HG02938 (cell line): ENCODE measurements at regions not wholly inside any gene's neighbourhood (a gene's known extent, or its start where the extent isn't known, plus 50 kb on each side); places are given as distances from the start of the nearest gene placed in this dataset.

Source experiments
- ATAC-seq: cut with Tn5 transposase; IDR thresholded peaks from one replicate; pipeline ENCODE4 v1.9.1; 2021; ENCODE audit warnings: mild to moderate bottlenecking, moderate library complexity; ENCODE audit not compliant: unreplicated experiment

DNA sequence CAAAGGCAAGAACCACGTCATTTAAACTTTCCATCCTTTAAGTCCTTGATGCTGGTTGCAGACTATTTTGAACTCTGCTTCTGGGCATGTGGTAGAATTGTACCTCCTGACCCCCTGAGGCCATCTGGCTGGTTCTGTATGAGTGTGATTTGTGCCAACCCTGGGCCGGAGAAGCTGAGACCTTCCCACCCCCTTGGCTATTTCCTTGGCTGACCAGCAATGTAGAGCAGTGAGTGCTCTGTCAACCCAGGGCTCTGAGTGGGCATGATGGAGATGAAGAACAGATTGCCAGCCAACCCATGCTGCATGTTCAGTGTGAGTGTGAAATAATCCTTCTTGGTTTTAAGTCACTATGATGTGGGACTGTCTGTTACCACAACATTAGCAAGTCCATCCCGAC is 82.1 kb upstream of the RASGRP1 start:
- ATAC-seq: no peak

DNA sequence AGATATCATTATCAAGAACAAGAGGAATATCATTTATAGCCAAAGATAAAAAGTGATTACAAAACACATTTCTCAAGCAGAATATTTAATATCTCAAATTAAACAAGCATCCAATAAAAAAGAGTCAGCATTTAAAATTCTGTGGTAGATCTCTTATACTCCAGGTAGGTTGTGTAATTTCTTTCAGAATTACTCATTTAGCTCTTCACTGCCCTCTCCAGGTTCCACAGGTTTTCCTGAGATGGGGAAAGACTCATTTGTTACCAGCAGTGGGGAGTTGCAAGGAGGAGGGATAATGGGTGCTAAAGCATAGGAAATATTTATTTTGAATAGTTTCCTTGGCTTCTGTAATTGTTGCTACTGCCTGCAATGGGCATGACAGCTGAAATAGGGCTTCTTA is 83.1 kb upstream of the RASGRP1 start:
- ATAC-seq: no peak

DNA sequence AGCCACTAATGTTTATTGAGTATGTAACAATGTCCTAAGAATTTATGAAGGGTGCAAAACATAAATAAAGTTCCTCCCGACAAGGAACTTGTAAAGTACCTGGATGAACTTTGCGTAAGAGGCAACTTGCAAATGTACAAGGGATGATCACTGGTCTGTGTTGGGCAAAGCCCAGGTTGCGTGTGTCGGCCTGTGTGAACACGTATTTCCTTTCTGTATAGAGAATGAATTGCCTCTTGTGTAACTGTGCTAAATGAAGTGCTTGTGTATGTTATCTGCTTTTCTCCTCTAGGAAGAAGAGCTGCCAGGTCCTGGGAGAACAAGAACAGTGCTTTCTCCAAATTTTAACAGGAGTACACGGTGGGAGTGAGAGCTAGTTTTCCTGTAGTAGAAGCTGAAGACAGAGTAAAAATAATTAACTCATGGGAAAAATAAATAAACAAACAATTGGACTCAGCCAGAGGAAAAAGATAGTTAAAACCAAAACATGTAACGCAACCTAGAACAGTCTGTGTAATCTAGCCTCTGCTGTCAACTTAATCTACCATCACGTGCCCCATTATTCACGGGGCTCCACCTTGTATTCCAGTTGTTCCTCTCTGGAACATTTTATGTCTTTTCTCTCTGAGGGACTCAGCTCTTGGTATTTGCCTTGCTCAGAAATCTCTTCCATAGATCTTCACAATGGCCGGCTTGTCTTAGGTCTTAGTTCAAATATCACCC is 83.7 kb upstream of the RASGRP1 start:
- no peak for ATAC-seq

DNA sequence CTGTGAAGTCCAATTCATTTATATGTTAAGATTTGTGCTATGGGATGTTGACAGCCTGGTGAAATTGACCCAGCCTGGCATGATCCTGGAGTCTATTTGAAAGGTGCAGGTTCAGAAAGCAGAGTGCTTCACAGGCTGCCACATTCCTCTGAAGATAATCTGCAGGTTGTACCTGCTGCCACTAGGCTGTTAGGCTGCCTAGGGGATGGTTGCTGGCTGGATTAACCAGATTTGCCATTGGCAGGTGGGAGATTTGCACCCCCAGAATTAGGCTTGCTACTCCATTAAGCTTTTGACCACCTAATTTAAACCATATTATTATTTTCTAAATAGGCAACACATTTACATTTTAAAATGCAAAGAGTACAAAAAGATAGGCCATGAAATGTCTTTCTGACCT is 85.8 kb upstream of the RASGRP1 start:
- no peak for ATAC-seq

DNA sequence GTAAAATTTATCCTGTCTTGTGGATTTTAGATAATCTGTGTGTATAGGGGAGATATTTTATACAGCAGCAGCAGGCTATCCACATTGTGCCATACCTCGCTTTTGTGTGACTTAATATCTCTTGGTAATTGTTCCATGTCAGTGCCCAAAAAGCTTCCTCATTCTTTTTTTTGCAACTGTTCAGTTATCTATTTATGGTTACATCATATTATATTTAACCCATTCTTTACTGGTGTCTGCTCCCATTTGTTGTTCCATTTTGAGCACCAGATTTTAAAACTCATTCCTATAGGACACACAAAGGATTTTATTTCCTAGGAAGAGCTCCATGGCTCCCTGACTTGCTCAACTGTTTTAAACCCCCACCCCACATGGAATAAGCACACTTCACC is 86.3 kb upstream of the RASGRP1 start:
- ATAC-seq: no peak

DNA sequence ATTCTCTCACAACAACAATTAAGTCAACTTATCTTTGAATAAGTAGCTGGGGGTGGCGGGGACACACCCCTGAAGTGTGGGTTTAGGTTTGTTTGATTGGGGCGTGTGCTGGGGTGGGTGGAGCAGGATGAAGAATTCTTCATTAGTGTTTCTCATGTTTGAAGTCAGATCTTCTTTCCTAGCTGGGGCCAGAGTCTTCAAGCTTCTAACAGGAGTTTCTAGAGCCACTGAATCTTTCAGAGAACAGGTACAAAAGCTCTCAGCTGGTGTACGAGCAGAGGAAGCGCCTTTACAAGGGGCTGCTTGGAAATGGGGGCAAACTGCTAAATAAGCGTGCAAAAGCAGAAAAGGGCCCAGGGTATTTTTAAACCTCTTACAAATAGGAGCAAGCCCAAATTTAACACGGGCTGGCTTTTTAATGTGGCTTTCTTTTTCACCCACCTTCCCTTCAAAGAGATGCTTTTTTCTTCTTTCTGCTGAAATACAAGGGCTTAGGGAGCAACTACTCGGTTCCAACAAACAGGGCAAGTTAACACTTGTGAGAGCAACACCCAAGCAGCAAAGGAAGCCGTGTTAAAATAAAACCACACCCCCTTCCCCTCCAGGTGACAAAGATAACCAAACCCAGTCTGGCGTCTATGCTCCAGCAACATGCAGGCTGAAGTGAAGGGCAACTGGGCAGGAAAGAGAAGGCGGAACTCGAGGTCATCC is 86.9 kb upstream of the RASGRP1 start:
- peak; percentile 43 for ATAC-seq

DNA sequence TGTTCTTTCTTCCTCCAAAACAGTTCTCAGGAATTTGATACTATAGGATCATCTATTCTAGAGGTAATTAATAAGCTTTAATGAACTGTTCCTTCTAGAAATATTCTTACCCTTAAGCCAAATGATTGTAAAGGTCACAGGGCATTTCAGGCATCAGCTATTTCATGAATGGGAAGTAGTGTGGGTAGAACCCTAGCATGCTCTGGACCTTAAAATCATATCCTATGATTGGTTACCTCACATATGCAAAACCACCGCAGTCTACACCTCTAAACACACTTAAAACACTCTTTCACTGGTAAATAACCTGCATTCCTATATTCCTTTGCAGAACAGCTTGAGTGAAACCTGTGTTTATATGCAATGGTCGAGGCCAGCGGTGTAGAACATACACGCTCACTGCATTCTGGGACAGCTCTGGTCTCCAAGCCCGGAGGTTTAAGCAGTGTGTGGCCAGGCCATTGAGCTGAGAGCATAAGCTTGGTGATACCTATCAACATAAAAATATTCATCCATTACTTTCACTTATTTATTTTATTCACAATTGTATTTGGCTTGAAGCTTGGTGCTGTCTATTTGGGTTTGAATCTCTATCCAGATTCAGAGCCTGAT is 87.7 kb upstream of the RASGRP1 start:
- ATAC-seq: no peak

DNA sequence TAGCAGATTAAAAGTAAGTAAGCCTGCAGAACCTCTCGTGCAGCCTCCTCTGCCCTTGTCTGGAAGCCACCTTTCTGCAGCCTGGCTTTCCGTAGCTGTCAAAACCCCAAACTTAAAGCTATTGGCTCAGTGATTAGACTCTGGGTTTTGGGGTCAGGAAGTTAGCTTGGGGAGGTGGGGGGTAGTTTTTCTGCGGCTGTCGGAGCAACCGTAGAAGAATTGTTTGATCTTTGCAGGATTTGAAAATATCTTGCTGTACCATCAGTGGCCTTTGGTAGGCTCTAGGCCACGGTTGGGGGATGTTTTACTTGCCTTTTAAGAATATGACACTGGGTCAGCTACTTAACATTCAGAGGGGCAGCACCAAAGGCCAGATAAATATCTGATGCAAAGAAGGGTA is 88.4 kb upstream of the RASGRP1 start:
- no peak for ATAC-seq

DNA sequence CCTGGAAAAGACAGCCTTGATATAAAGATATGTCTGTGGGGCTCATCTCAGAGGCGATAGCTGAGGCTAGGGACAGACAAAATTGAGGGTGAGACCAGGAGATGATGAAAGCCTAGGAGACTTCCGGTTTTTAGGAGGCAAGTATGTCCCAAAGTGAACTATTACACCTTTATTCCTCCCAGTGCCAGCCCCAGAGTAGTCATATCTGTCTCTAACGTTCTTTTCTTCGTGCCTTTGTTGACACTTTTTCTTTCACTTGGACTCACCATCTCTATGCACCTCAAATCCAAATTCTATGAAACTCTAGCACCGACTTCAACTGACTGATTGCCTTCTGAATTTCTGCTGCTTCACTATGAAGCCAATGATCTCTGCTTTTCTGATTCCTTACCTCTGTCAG is 93.8 kb upstream of the RASGRP1 start:
- no peak for ATAC-seq

DNA sequence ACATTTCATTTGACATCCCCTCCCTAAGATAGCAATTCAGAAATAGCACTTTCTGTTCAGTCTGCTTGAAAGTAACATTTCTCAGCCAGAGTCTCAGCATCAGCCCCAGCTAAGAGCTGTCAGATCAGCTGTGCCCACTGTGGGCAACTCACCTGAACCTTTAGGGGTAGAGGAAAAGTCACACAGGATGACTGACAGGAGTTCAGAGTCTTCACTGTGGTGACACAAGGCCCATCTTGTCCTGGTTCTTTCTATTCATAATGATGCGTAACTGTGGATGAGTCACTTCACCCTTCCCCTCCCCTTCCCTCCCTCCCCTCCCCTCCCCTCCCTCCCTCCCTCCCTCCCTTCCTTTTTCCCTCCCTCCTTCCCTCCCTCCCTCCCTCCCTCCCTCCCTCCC is 96.1 kb upstream of the RASGRP1 start:
- no peak for ATAC-seq

DNA sequence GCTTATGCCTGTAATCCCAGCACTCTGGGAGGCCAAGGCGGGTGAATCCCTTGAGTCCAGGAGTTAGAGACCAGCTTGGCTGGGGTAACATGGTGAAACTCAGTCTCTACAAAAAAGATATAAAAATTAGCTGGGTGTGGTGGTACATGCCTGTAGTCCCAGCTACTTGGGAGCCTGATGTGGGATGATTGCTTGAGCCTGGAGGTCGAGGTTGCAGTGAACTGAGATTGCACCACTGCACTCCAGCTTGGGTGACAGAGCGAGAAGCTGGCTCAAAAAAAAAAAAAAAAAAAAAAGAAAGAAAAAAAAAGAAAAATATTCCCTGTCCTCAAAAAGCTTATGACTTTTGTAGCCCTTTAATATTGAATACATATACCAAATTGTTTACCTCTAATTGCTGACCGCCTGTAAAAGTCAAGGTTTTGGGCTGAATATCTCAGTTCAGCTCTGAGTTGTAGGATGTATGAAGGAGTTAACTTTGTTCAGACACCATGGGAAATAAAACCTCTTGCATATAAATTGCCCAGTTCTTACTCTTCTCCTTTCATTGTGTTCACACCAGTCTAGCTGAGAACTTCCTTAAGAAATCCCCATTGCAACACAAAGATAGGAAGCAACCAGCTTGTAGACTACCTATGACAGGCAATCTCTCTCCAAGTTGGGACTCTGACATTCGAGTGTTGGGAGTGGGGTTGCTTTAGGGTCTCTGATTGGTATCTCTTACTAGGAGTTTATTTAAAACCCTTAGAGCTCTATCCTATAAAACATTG is 97.6 kb upstream of the RASGRP1 start:
- ATAC-seq: no peak

DNA sequence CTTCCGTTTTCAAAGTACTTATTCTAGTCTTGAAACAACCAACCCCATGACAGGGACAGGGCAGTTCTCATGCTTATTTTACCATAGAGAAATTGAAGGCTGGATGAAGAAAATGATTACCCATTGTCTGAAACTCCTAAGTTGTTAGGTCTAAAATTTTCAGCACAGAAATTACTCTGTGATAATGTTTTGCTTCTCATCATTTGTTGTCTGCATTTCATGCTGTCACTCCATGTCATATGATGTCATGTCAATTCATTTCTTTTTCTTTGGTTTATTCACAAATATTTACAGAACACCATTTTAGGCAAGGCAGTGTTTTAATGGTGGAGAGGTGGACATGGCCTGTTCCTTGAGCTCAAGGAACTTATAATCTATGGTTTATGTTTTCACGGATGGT is 98.2 kb upstream of the RASGRP1 start:
- ATAC-seq: no peak

DNA sequence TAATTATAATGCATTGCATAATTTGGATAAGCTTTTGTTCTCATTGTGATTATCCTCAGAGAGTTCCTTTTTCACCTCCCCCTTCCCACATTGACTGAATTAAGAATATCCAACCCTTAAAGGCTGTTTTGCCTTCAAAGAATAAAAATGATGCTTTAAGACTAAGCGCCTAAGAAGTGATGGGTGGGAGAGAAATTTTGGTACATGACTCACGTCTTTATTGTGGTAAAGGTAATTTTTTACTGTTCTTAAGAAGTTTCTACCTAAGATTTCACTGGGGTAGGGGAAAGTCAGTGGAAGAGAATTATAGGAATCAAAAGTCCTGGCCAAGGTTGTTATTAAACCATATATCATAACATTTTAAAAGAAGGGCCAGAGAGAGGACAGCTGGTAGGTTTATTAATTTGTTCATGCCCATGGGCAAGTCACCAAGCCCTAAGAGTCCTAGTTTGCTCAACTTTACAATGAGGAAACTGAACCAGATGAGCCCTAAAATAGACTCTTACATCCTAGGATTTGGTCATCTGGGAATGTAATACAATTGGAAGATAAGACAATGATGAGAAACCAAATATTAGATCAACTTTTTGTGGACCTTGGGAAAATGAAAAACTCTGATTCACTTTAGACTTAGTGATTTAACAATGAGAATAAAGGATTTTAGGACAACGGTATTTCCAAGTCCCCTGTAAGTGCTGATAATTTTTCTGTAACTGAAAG is 101.1 kb upstream of the RASGRP1 start:
- ATAC-seq: no peak

DNA sequence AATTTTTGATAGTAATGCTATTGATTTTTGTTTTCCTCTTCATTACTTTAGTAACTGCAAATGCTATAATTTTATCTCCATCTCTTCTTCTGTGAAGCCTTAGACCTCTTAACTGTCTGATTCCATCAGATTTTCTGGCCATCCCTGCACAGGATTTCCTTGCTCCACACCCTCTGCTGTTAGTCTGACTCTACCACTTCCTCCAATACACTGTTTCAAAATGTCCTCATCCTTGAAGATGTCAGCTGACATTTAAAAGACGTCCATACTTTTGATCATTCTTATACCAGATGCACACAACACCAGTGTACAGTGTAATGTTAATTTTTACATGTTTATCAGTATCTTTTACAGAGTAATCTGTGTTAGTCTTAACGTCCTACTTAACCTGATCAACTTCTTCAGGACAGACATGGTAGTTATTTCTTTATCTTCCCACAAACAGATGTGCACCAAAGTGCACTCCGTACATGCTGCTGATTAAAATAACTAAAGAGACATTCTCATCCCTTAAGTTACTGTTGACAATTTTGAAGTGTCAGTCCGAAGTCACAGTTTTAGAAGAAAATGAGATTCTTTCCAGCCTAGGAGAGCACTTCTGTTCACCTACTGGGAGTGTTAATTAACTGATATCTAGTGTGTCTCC is 102.4 kb upstream of the RASGRP1 start:
- no peak for ATAC-seq

DNA sequence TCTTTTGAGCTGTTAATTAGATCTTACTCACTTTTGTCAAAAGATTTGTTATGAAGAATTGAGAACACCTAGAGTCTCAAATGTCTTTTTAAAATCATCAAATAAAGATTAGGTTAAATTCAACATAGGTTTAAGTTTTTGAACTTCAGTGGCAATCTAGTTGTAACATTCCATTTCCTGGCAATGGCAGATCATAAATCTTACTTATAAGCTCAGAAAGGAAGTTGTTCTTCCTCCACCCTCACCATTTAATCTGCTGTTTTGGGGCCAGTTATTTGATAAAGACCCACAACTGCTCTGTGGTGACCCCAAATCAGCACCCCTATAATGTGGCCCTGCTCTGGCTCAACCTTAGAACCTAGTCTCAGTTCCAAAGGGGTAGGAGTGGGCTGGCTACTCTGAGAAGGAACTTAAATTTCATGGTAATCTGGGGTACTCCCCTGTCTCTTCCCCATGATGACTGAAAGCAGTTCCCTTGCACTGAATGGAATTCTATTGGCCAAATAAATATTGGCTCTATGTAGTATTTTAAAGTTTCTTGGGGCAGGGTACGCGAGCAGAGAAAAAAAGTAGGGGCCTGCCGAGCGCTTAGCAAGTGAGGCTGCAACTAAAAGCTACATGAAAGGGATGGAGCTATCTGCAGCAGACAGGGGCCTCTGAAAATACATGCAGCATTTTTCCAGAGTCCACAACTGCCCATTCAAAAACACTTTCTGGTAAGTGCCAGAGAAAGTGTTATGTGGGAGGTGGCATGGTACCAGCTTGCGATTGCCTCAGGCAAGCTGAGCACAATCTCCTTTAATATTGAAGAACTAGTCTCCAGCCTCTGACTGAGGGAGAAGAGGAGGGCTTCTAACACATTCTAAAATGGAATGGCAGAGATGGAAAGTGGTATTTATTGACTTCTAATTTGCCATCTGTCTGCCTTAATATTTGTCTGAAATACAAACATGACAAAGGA is 103.6 kb upstream of the RASGRP1 start:
- ATAC-seq: no peak

DNA sequence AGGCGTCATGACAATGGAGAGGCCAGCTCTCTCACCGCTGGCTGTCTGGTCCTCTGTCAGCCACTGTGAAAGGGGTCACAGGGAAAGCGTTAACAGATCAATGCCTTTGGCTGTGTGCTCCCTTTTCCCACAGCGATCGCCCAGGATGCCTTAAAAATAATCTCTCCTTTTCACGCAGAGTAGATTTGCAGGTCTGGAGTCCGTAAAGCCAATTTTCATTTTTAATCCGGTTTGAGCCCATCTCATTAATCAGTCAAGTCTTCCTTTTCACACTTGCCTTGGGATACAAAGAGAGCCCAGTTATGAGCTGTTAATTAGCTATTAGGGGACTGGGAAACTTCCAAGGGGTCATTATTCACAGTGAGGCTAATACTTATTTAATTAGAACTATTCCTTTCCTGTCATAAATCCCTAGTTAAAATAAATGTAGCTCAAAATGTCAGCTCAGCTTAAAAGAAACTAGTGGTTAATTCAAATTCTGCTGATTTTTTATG is 104.3 kb upstream of the RASGRP1 start:
- no peak for ATAC-seq

DNA sequence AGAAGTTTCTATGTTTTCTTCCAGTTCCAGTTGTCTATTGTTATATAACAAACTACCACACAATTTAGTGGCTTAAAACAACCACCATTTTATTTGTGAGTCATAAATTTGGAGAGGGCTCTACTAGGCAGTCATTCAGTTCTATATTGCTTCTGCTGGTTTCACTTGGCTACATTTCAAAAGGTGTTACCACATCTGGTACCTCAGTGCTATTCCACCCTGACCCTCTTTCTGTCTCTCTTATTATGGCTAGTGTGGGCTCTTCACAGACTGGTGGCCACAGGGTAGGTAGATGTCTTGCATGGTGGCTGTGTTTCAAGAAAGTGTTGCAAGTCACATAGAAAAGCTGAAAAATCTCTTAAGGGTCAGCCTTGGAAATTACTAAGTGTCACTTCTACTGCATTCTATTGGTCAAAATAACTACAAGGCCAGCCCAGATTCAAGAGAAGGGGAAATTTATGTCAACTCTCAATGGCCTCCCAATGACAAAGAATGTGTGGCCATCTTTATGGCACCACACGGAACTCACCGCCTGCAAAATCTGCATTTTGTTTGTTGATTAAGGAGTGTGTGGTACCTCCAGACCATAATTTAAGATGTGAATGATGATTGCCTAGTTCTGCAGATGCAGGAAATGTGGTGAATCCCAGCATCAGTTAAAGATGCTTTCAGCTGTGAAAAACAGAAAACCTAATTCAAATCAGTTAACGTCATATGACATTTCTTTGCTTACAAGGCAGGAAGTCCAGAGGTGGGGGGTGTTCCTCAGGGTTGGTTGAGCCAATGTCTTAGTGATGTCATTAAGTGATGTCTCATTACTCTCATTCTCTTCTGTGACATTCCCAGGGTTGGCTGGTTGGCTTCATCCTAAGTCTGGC is 105.8 kb upstream of the RASGRP1 start:
- ATAC-seq: peak; percentile 45

DNA sequence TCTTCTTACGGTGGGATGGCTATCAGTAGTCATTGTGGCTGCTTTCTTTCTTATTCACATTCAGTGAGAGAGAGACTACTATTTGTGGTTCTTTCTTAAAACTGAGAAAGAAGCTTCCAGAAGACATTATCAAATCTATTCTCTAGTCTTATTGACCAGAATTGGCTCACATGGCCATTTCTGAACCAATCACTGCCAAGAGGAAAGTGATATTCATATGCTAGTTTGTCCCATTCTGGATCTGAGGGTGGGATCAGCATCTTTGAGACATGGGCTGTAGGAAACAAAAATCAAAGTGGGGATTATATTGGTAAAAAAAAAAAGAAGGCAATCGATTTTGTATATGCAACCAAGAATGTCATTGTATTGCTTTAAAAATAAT is 106.4 kb upstream of the RASGRP1 start:
- no peak for ATAC-seq
